GM23338 (cell line): ENCODE measurements at regions not wholly inside any gene's neighbourhood (a gene's known extent, or its start where the extent isn't known, plus 50 kb on each side); places are given as distances from the start of the nearest gene placed in this dataset.

Experiments used
- ATAC-seq: fragments of 200-7000 bp; cut with Tn5 transposase; 3 replicates; pipeline ENCODE4 v1.9.1; 2020
- DNase-seq: peaks from one replicate; pipeline ENCODE4 v3.0.0-alpha.2; 2015; ENCODE audit warnings: low spot score
- H2AFZ ChIP-seq: fragments of 200-600 bp; sonication (generic); 2 replicates; pipeline ENCODE4 v1.8.0; 2016; ENCODE audit warnings: antibody characterized with exemption, mild to moderate bottlenecking, moderate library complexity
- H3F3A ChIP-seq: fragments of 200-600 bp; sonication (generic); replicated peaks from 2 replicates; pipeline ENCODE4 v1.8.0; 2017; ENCODE audit warnings: antibody characterized with exemption, mixed run types, low read depth
- H3K27ac ChIP-seq: fragments of 200-600 bp; sonication (generic); 2 replicates; pipeline ENCODE4 v1.6.1; 2016; ENCODE audit warnings: low read depth
- H3K27me3 ChIP-seq: fragments of 200-600 bp; sonication (generic); 2 replicates; pipeline ENCODE4 v1.8.0; 2016; ENCODE audit warnings: mild to moderate bottlenecking, mixed run types, moderate library complexity; ENCODE audit not compliant: insufficient read depth
- H3K36me3 ChIP-seq: fragments of 200-600 bp; sonication (generic); 2 replicates; pipeline ENCODE4 v1.8.0; 2016; ENCODE audit warnings: mild to moderate bottlenecking; ENCODE audit not compliant: insufficient read depth
- H3K4me1 ChIP-seq: fragments of 200-600 bp; sonication (generic); 2 replicates; pipeline ENCODE4 v1.8.0; 2016; ENCODE audit warnings: mild to moderate bottlenecking, moderate library complexity; ENCODE audit not compliant: insufficient read depth
- H3K4me2 ChIP-seq: fragments of 200-600 bp; sonication (generic); 2 replicates; pipeline ENCODE4 v1.7.1; 2017; ENCODE audit warnings: mixed run types
- H3K4me3 ChIP-seq: fragments of 200-600 bp; sonication (generic); 2 replicates; pipeline ENCODE4 v1.6.1; 2016; ENCODE audit warnings: mixed run types
- H3K79me2 ChIP-seq: fragments of 200-600 bp; sonication (generic); replicated peaks from 2 replicates; pipeline ENCODE4 v1.8.0; 2017; ENCODE audit warnings: mild to moderate bottlenecking; ENCODE audit not compliant: insufficient read depth
- H3K9me2 ChIP-seq: fragments of 200-600 bp; sonication (generic); 2 replicates; pipeline ENCODE4 v1.8.0; 2017; ENCODE audit not compliant: insufficient read depth
- H4K20me1 ChIP-seq: fragments of 200-600 bp; sonication (generic); replicated peaks from 2 replicates; pipeline ENCODE4 v1.8.0; 2017; ENCODE audit warnings: mild to moderate bottlenecking; ENCODE audit not compliant: insufficient read depth
- H3K27ac Mint-ChIP-seq: 2 replicates; pipeline ENCODE4 v1.8.0; 2020; ENCODE audit warnings: inconsistent platforms, mild to moderate bottlenecking, moderate library complexity, mixed read lengths
- H3K27me3 Mint-ChIP-seq: 3 replicates; pipeline ENCODE4 v1.8.0; 2022; ENCODE audit warnings: low read depth, mild to moderate bottlenecking, moderate library complexity, mixed read lengths, inconsistent platforms; ENCODE audit not compliant: insufficient read depth, poor library complexity
- H3K36me3 Mint-ChIP-seq: 3 replicates; pipeline ENCODE4 v1.8.0; 2021; ENCODE audit warnings: low read depth, mild to moderate bottlenecking, inconsistent platforms, moderate library complexity, mixed read lengths
- H3K4me1 Mint-ChIP-seq: 3 replicates; pipeline ENCODE4 v1.8.0; 2020; ENCODE audit warnings: mild to moderate bottlenecking, inconsistent platforms, mixed read lengths
- H3K4me3 Mint-ChIP-seq: 3 replicates; pipeline ENCODE4 v1.8.0; 2021; ENCODE audit warnings: moderate library complexity, mild to moderate bottlenecking, inconsistent platforms, mixed read lengths
- H3K9me3 Mint-ChIP-seq: 3 replicates; pipeline ENCODE4 v1.8.0; 2020; ENCODE audit warnings: moderate library complexity, mild to moderate bottlenecking, inconsistent platforms, mixed read lengths
- CREB1 ChIP-seq: fragments of 250-450 bp; sonication (Bioruptor Pico); IDR thresholded peaks from 2 replicates; pipeline ENCODE4 v1.5.0; 2020; ENCODE audit warnings: low read depth, mild to moderate bottlenecking, moderate library complexity
- CTCF ChIP-seq, 2 experiments: fragments of 200-600 bp in 1 of 2; sonication (generic) in 1 of 2; conservative IDR thresholded peaks; 2 replicates each; pipeline versions ENCODE4 v1.5.1 to v1.6.1; 2016 to 2017; ENCODE audit warnings: antibody characterized with exemption in 2 of 2, low read depth in 2 of 2, mild to moderate bottlenecking in 2 of 2, moderate library complexity in 1 of 2
- EZH2 ChIP-seq: fragments of 200-600 bp; sonication (generic); IDR thresholded peaks from one replicate; pipeline ENCODE4 v1.8.0; 2017; ENCODE audit warnings: antibody characterized with exemption, mild to moderate bottlenecking, low read depth; ENCODE audit not compliant: unreplicated experiment
- EZH2phosphoT487 ChIP-seq: fragments of 200-600 bp; sonication (generic); IDR thresholded peaks from one replicate; pipeline ENCODE4 v1.8.1; 2018; ENCODE audit warnings: antibody characterized with exemption; ENCODE audit not compliant: unreplicated experiment
- JUNB ChIP-seq: IDR thresholded peaks from one replicate; pipeline ENCODE4 v1.6.1; 2016; ENCODE audit warnings: antibody characterized with exemption; ENCODE audit not compliant: unreplicated experiment
- NANOG ChIP-seq: IDR thresholded peaks from 2 replicates; pipeline ENCODE4 v1.6.1; 2016; ENCODE audit warnings: antibody characterized with exemption, borderline replicate concordance
- POLR2AphosphoS5 ChIP-seq: IDR thresholded peaks from 2 replicates; pipeline ENCODE4 v1.6.1; 2016; ENCODE audit warnings: antibody characterized with exemption, low read depth
- REST ChIP-seq: IDR thresholded peaks from one replicate; pipeline ENCODE4 v1.6.1; 2018; ENCODE audit warnings: antibody characterized with exemption; ENCODE audit not compliant: unreplicated experiment
- STAT1 ChIP-seq: IDR thresholded peaks from one replicate; pipeline ENCODE4 v1.6.1; 2016; ENCODE audit warnings: antibody characterized with exemption; ENCODE audit not compliant: unreplicated experiment
- ZNF114 ChIP-seq: fragments of 250-450 bp; sonication (Bioruptor Pico); IDR thresholded peaks from 2 replicates; pipeline ENCODE4 v1.5.0; 2020; ENCODE audit warnings: mild to moderate bottlenecking, moderate library complexity
- ZNF331 ChIP-seq: fragments of 250-450 bp; sonication (Bioruptor Pico); IDR thresholded peaks from 2 replicates; pipeline ENCODE4 v1.5.0; 2020; ENCODE audit warnings: low read depth, mild to moderate bottlenecking, moderate library complexity
- ZNF462 ChIP-seq: fragments of 250-450 bp; sonication (Bioruptor Pico); IDR thresholded peaks from 2 replicates; pipeline ENCODE4 v1.5.0; 2020; ENCODE audit warnings: mild to moderate bottlenecking, moderate library complexity
- TF ChIP-seq, protein P1 (sequence below): IDR thresholded peaks from 2 replicates; pipeline ENCODE4 v1.6.1; 2016; ENCODE audit warnings: antibody characterized with exemption

- DNase-seq (no peak), ATAC-seq (no peak)
- peaks cover 44% of the 10 kb centered on the region for H3K4me1 ChIP-seq
Measured at GRCh38 chr3:99506-99905, 97.1 kb upstream of the CHL1 start.

More at GRCh38 chr3:99506-99905, 97.1 kb upstream of the CHL1 start:
- Histone ChIP-seq H3F3A (no peaks in the 10 kb centered on the region), H2AFZ (peak overlapping the region; percentile 40; the same call in 1 of the 2 replicates), H3K4me3 (no peak overlapping the region), H3K36me3 (no peaks in the 10 kb centered on the region), H3K9me2 (no peaks in the 10 kb centered on the region), H3K4me2 (0 out of 2 replicates have a peak overlapping the region, but pooled peaks have one; percentile 3), H3K79me2 (no peaks in the 10 kb centered on the region), H3K27ac (no peak overlapping the region), H4K20me1 (no peaks in the 10 kb centered on the region), H3K27me3 (no peaks in the 10 kb centered on the region)
- H3K4me3 Mint-ChIP-seq = no peak overlapping the region
- no peaks in the 10 kb centered on the region for H3K27me3 Mint-ChIP-seq
- TF ChIP-seq ZNF462 (CRISPR knock-in tag) = no peak
- no peak for TF ChIP-seq NANOG
- no peak for TF ChIP-seq EZH2
- no peak for TF ChIP-seq CREB1 (CRISPR knock-in tag)
- no peak for TF ChIP-seq STAT1
- no peak for TF ChIP-seq JUNB
- TF ChIP-seq ZNF331 (CRISPR knock-in tag) = no peak
- TF ChIP-seq ZNF114 = no peak
- TF ChIP-seq EZH2phosphoT487 = no peak
- TF ChIP-seq, protein P1, sequence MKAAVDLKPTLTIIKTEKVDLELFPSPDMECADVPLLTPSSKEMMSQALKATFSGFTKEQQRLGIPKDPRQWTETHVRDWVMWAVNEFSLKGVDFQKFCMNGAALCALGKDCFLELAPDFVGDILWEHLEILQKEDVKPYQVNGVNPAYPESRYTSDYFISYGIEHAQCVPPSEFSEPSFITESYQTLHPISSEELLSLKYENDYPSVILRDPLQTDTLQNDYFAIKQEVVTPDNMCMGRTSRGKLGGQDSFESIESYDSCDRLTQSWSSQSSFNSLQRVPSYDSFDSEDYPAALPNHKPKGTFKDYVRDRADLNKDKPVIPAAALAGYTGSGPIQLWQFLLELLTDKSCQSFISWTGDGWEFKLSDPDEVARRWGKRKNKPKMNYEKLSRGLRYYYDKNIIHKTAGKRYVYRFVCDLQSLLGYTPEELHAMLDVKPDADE = no peak
- TF ChIP-seq REST = no peak
- no peak for TF ChIP-seq CTCF (conservative IDR thresholded peaks at IDR 0.05; ENCODE audit: low read depth in 2 of 2)
- no peak for TF ChIP-seq POLR2AphosphoS5
- peaks cover 96% of the 10 kb centered on the region for H3K9me3 Mint-ChIP-seq
- H3K36me3 Mint-ChIP-seq = peaks cover 33% of the 10 kb centered on the region; the same call in 1 of the 3 replicates
- no peaks in the 10 kb centered on the region for H3K4me1 Mint-ChIP-seq
- no peak overlapping the region for H3K27ac Mint-ChIP-seq
